Fibroblast of lung (primary cell): ENCODE measurements at regions not wholly inside any gene's neighbourhood (a gene's known extent, or its start where the extent isn't known, plus 50 kb on each side); places are given as distances from the start of the nearest gene placed in this dataset.

Source experiments
- DNase-seq, 2 donors: peaks; one replicate each; pipeline versions ENCODE4 v3.0.0 to v3.0.0-alpha.2; 2010; ENCODE audit warnings: low read depth in 2 of 2
- H2AFZ ChIP-seq: 2 replicates; pipeline ENCODE4 v1.5.1; 2012; ENCODE audit warnings: low read length, control low read depth, inconsistent platforms
- H3K27ac ChIP-seq: 2 replicates; pipeline ENCODE4 v1.5.1; 2011; ENCODE audit warnings: low read length, control low read depth; ENCODE audit not compliant: insufficient read depth
- H3K27me3 ChIP-seq: 2 replicates; pipeline ENCODE4 v1.5.1; 2011; ENCODE audit warnings: mild to moderate bottlenecking, low read length; ENCODE audit not compliant: control insufficient read depth, insufficient read depth
- H3K36me3 ChIP-seq: 2 replicates; pipeline ENCODE4 v1.5.1; 2011; ENCODE audit warnings: low read length; ENCODE audit not compliant: control insufficient read depth, insufficient read depth
- H3K4me1 ChIP-seq: 2 replicates; pipeline ENCODE4 v1.5.1; 2011; ENCODE audit warnings: low read length; ENCODE audit not compliant: control insufficient read depth, insufficient read depth; ENCODE audit errors: extremely low read depth
- H3K4me2 ChIP-seq: 2 replicates; pipeline ENCODE4 v1.5.1; 2011; ENCODE audit warnings: low read length, control low read depth; ENCODE audit not compliant: insufficient read depth; ENCODE audit errors: extremely low read depth
- H3K4me3 ChIP-seq, 4 experiments: fragments of 200-600 bp in 1 of 4; sonication (generic) in 1 of 4; replicated peaks in 1 of 4; 2 replicates each; pipeline ENCODE4 v1.5.1; 2011 to 2016; ENCODE audit warnings: low read length in 4 of 4, low read depth in 3 of 4, mild to moderate bottlenecking in 3 of 4, control low read depth in 2 of 4, inconsistent platforms in 1 of 4, mixed read lengths in 1 of 4; ENCODE audit not compliant: insufficient read depth in 1 of 4; ENCODE audit errors: control extremely low read depth in 1 of 4
- H3K79me2 ChIP-seq: 2 replicates; pipeline ENCODE4 v1.5.1; 2012; ENCODE audit warnings: mild to moderate bottlenecking, low read length, inconsistent platforms; ENCODE audit not compliant: control insufficient read depth, insufficient read depth
- H3K9ac ChIP-seq: 2 replicates; pipeline ENCODE4 v1.5.1; 2011; ENCODE audit warnings: mild to moderate bottlenecking, low read length, control low read depth; ENCODE audit not compliant: insufficient read depth
- H3K9me3 ChIP-seq: 2 replicates; pipeline ENCODE4 v1.5.1; 2012; ENCODE audit warnings: low read depth, low read length; ENCODE audit not compliant: control insufficient read depth, insufficient read depth
- H4K20me1 ChIP-seq: 2 replicates; pipeline ENCODE4 v1.5.1; 2011; ENCODE audit warnings: low read length; ENCODE audit not compliant: control insufficient read depth, insufficient read depth; ENCODE audit errors: extremely low read depth
- CTCF ChIP-seq, 2 donors: IDR thresholded peaks in 1 of 2; conservative IDR thresholded peaks in 1 of 2; 1 replicate in 1 of 2; 2 replicates in 1 of 2; pipeline ENCODE4 v1.5.1; 2011 to 2012; ENCODE audit warnings: low read length in 2 of 2, control low read depth in 1 of 2, inconsistent platforms in 1 of 2, low read depth in 1 of 2, mild to moderate bottlenecking in 1 of 2
- EZH2 ChIP-seq: IDR thresholded peaks from 2 replicates; pipeline ENCODE4 v1.5.1; 2012; ENCODE audit warnings: low read length, control low read depth, mild to moderate bottlenecking; ENCODE audit errors: missing control alignments

GRCh38 chr10:28467615-28468014, 65.3 kb upstream of the WAC start:
- no peaks in the 10 kb centered on the region for H3K36me3 ChIP-seq
- no peak overlapping the region for H3K4me3 ChIP-seq
- H3K4me2 ChIP-seq: no peak overlapping the region
- H2AFZ ChIP-seq: no peak overlapping the region
- H3K27ac ChIP-seq: no peak overlapping the region
- H3K9ac ChIP-seq: no peak overlapping the region
- no peaks in the 10 kb centered on the region for H3K27me3 ChIP-seq
- H3K4me1 ChIP-seq: no peaks in the 10 kb centered on the region
- H4K20me1 ChIP-seq: no peaks in the 10 kb centered on the region
- TF ChIP-seq EZH2: no peak
- no peaks in the 10 kb centered on the region for H3K79me2 ChIP-seq
- DNase-seq: no peak
- H3K9me3 ChIP-seq: no peaks in the 10 kb centered on the region

GRCh38 chr10:28468707-28469483, 64.0 kb upstream of the WAC start:
- no peaks in the 10 kb centered on the region for H3K79me2 ChIP-seq
- no peaks in the 10 kb centered on the region for H3K36me3 ChIP-seq
- no peak overlapping the region for H2AFZ ChIP-seq
- DNase-seq: no peak
- H3K27ac ChIP-seq: no peak overlapping the region
- no peaks in the 10 kb centered on the region for H4K20me1 ChIP-seq
- H3K4me2 ChIP-seq: no peak overlapping the region
- no peaks in the 10 kb centered on the region for H3K4me1 ChIP-seq
- no peaks in the 10 kb centered on the region for H3K9me3 ChIP-seq
- H3K27me3 ChIP-seq: no peaks in the 10 kb centered on the region
- H3K9ac ChIP-seq: no peak overlapping the region
- TF ChIP-seq CTCF (conservative IDR thresholded peaks at IDR 0.05 in 1 of 2, IDR thresholded peaks at IDR 0.05 in 1 of 2; ENCODE audit: low read depth in 1 of 2, low read length in 2 of 2): no peak
- no peak for TF ChIP-seq EZH2
- H3K4me3 ChIP-seq: no peak overlapping the region

- no peak overlapping the region for H2AFZ ChIP-seq
- H3K4me1 ChIP-seq: no peaks in the 10 kb centered on the region
- no peaks in the 10 kb centered on the region for H4K20me1 ChIP-seq
- no peaks in the 10 kb centered on the region for H3K27me3 ChIP-seq
- H3K9me3 ChIP-seq: no peaks in the 10 kb centered on the region
- H3K9ac ChIP-seq: no peak overlapping the region
- no peak overlapping the region for H3K4me3 ChIP-seq
- no peak overlapping the region for H3K27ac ChIP-seq
- no peaks in the 10 kb centered on the region for H3K79me2 ChIP-seq
- DNase-seq: no peak
- no peaks in the 10 kb centered on the region for H3K36me3 ChIP-seq
- H3K4me2 ChIP-seq: no peak overlapping the region
- TF ChIP-seq CTCF (conservative IDR thresholded peaks at IDR 0.05 in 1 of 2, IDR thresholded peaks at IDR 0.05 in 1 of 2; ENCODE audit: low read depth in 1 of 2, low read length in 2 of 2) (no peak), EZH2 (no peak)
These were observed 61.9 kb upstream of the WAC start for GRCh38 chr10:28470873-28471651.
